GM18502 (cell line): ENCODE measurements at regions not wholly inside any gene's neighbourhood (a gene's known extent, or its start where the extent isn't known, plus 50 kb on each side); places are given as distances from the start of the nearest gene placed in this dataset.
"Not testable (repeated sequence)": the region's sequence is repeated elsewhere in the genome, so short reads cannot be mapped to it uniquely, and the experiment has no call there.

ENCODE experiments used
- ATAC-seq: cut with Tn5 transposase; IDR thresholded peaks from one replicate; pipeline ENCODE4 v1.9.1; 2021; ENCODE audit warnings: mild to moderate bottlenecking; ENCODE audit not compliant: unreplicated experiment, poor library complexity

DNA sequence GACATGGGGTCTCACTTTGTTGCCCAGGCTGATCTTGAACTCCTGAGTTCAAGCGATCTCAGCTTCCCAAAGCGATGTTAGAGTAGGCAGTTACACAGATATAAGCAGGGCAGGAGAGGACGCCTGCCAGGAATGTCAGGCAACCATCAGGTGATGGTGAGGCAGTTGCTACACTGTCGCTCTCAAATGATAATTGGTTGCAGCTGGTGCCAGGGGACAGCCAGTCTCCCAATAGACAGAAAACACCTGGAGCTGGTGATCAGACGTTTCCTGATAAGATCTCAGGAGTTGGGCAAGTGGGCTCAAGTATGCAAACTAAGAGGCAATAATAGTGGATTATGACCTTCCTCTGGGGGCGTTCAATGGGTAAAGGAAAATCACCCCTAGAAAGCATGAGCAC is 163.1 kb upstream of the RGPD4 start:
- no peak for ATAC-seq

DNA sequence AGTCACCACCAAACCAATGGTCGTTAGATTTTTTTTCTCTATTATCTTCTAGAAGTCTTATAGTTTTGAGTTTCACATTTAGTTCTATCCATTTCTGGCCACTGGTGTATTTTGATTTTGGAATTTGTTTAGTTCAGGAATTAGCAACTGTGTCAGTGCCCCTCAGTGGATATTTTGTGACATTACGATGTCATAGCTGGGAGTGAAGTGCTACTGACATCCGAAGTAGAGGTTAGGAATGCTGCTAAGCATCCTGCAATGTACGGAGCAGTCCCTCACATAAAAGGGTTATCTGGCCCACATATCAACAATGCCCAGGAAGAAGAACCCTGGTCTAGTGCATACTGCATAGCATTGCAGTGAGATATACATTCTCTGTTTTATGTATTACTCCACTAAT is 157.4 kb upstream of the RGPD4 start:
- no peak for ATAC-seq

DNA sequence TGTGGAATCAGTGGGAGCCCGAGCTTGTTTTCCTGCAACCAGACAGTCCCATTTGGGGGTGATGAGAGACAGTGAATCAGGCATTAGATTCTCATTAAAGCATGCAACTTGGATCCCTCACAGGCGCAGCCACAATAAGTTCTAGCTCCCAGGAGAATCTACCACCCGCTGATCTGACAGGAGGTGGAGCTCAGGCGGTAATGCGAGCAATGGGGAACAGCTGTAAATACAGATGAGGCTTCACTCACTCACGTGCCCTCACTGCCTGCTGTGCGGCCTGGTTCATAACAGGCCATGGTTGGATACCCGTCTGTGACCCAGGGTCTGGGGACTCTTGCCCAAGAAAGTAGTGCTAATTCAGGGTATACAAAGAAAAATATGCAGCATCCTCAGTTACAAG is 144.8 kb upstream of the RGPD4 start:
- ATAC-seq: no peak

DNA sequence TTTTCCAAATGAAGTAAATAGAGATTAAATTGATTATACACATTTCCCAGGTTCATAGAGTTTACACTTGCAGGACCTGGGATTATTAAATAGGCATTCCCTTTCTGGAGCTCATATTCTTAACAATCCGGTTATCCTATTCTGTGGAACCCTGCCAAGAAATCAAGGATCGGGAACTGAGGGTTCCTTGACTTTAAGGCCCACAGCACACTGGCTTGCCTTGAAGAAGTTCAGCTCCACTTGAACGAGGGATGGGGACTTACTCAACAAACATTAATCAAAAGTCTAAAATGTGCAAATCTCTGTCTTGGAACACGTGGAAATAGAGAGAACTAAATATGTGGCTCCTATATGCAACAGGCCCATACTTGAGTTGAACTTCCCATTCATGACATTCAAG is 142.3 kb upstream of the RGPD4 start:
- no peak for ATAC-seq

DNA sequence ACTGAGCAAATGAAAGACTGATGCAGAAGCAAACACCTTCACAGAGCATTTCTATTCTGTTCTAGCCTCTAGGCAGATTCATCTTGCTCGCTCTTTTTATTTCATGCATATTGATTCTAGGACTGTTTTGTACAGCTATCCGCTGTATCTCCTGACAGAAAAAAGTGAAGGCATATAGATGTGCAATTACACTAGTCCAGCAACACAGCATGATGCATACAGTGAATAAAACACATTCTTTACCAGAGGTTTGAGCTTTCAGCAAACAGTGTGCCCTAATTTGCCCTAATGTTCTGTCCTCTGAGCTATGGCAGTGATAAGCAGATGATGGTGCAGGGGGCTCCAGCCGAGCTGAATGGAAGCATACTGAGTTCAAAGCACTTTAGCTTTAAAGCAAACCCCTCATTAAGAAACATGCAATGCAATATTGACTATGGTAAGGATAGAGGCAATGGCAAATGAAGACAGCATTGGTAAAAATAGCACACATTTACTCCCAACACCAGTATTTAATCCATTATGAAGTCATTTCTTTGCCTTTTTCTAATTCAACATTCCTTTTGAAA is 141.2 kb upstream of the RGPD4 start:
- ATAC-seq: no peak

DNA sequence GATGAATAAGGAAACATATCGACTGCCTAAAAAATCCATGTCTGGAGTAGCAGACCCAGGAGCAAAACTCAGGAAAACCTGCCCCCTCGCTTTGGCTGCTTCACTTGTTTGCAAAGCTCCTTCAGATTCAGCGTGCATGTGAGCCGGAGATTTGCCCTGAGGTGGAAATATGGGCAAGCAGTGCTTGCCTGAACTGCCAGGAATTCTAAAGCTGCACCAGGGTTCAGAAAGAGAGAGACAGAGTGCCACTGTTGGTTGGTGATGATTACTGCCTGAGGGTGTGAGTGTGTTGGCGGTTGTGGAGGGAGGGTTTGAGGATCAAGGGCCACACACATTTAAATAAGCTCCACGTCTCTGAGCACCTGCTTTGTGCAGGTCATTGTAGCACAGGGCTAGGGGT is 139.6 kb upstream of the RGPD4 start:
- ATAC-seq: no peak

DNA sequence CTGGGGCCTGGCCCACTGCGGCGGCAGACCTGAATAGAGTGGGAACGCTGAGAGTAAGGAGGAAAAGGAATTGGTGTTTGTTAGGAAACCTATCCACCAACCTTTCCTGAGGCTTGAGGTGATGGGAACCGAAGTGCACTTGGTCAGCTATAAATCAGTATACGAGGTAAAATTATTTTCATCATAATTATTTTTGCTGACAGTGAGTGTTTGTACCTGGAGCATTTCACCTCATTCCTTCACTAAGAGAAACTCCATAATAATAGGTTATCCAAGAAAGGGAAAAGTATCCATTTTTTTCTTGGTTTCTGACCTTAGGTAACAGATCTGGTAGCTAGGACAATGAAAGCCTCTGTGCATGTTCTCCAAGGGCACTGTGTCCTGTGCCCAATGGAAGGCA is 138.6 kb upstream of the RGPD4 start:
- ATAC-seq: no peak

DNA sequence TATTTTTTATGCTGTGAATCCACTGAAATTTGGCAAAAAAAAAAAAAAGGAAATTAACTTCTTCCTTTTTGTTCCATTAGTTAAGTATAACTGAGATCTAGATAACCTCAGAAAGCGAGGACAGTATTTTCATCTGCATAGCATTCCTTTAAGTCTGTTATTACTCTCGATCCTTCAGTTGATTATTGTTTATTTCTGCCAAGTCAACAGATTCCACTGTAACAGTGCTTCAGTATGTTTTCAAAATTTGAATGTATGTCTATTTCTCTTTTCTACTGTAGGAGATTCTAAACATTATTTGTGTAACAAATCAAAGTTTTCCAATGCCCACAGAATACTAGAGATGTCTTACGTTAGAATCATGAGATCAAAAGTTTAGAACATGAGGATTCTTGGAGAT is 133.1 kb upstream of the RGPD4 start:
- ATAC-seq: no peak

DNA sequence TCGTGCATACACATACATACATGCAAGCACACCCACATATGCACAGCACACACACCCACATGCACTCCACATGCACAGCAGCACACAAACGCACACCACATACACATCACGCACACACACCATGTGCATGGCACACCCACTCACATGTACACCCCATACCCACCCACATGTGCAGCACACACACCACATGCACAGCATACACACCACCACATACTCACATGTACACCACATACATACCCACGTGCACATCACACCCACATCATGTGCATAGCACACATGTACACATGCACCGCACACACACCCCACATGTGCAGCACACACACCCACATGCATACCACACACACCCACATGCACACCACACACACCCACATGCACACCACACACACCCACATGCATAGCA is 132.0 kb upstream of the RGPD4 start:
- ATAC-seq: no peak

DNA sequence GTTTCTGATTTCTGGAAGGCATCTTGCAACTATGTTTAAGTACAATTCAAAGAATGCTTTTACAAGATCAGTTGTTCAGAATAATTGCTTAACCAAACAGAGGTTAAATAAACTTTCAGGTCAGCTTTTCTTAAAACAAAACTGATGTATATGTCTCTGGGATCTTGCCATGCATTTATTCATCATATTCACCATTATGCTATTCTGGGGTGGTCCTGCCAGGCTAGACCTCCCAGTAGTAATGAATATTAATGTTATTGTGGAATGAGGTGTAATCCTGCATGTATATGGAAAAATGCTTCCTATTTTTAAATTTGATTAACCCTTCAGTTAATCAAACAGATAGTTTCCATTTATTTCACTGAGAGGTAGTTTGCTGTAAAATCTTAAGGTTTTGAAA is 129.3 kb upstream of the RGPD4 start:
- no peak for ATAC-seq

DNA sequence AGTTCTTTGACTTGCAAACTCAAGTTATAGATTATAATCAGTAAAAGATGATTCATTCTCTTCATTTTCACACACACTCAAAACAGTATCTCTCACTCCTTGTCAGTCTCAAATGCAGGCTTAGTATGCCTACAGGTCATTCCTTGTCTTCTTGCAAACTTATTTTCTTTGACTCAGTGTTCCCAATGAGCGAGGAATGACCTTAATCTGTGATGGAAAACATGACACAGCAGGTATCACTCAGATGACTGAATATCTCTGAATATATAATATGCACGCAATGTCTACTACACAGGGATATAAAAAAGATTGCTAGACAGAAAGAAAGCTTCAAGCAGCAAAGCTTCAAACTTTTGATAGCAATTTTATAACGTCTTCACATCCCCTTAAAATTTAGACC is 127.8 kb upstream of the RGPD4 start:
- no peak for ATAC-seq

DNA sequence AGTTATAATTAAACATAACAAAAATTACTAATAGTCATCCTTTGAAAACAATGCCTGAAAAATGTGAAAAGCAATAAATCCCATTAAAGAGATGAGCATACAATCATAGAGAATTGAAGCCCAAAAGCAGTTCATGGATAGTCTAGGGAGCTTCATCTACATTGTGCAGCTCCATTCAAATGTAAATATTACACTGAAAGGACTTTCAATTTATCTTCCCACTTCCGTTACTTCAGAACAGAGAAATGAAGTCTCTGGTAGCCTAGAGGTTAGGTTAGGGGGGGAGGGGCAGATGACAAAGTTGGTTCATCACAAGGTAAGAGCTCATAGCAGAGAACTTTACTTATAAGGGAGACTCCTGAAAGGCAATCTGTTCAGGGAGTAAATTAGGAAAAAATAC is 126.6 kb upstream of the RGPD4 start:
- no peak for ATAC-seq

DNA sequence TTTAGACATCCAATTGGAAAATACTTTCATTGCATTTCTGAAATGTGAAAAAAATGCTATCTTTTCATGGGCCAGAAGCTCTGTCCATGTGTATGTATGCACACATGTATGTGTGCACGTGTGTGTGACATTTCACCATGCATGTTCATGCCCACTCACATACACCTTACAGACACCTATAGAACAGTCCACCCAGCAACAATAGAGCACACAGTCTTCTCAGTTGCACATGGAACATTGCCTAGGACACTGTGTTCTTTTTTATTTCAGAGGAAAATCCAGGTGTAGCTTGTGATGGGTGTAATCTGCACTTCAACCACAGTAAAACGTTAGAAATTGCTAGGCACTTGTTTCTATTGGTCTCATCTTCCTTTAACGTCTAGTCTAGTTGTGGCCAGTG is 114.8 kb upstream of the RGPD4 start:
- ATAC-seq: no peak

DNA sequence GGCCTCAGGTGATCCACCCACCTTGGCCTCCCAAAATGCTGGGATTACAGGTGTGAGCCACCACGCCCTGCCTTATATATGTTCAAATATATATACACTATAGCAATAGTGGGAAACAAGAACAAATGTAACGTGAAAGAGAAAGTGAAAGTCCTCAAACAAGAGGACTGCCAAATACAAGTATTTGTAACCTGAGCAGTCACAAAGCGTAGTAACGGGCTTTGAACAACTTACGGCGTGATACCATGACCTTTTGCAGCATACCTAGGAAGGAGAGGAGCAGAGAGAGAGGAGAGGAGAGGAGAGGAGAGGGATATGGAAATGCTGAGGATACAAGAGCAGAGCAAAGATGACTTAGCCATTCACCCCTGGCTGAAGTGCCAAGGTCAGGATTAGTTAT is 113.8 kb upstream of the RGPD4 start:
- peak; percentile 80 for ATAC-seq

DNA sequence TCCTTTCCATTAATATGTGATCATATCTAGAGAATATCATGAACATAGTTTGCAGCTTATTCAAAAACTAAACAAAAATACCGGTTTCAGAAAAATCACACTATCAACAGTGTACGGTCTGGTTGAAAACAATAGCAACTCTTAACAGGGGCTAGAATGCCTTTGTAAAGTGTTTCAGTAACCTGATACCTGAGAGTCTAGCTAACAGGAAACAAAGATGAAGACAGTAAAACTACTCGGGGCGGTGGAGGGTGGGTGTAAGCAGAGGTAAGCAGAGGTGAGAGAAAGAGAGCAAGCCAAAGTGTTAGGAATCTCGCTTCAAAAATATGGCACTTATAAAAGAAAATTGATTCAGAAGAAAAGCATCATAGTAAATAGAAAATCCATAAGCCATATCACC is 109.0 kb upstream of the RGPD4 start:
- ATAC-seq: no peak

DNA sequence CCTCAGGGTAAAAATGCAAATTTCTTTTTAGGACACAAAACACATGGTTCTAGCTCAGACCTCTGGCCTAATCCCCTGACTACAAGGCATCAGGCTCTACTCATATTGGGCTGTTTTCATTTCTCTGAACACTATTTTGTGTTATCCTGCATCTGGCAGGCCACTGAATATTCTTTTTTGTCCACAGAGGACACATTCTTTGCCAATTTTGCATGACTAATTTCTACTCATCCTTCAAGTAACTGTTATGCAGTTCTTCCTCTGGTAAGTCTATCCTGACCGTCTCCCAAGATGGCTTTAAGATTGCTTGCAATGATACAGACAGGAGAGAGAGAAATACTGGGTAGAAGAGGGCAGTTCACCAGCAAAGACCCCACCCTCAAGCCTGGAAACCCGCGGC is 107.6 kb upstream of the RGPD4 start:
- no peak for ATAC-seq

DNA sequence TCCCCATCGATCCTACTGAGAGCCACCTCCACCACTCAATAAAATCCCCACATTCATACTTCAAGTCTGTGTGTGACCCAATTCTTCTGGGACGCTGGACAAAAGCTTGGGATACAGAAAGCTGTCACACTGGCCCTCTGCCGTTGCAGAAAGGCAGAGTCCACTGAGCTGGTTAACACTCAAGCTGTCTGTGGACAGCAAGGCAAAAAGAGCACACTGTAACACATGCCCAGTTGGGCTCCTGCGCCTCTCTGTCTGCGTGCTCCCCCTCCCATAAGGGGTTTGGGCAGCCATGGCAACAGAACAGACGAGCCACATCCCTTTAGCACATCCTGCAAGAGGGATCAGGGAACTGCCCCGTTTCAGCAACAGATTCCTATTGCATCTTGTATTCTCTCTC is 106.9 kb upstream of the RGPD4 start:
- no peak for ATAC-seq

DNA sequence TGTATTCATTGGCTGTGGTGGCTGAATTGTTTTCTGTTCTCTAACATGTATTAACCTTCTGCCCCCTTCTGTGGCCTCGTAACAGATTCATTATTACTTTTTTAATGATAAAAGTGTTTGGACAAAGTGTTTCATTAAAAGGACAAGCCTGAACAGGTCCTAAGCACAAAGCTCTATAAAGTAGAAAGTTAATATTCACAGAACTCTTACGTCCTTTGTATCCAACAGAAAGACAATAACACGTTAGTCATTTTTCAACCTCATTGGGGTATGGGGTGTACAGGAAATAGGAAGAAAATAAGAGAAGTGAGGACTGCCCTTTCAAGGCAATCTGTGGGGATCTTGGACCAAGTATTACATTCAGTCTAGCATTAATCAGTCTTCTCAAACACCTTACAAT is 105.5 kb upstream of the RGPD4 start:
- no peak for ATAC-seq

DNA sequence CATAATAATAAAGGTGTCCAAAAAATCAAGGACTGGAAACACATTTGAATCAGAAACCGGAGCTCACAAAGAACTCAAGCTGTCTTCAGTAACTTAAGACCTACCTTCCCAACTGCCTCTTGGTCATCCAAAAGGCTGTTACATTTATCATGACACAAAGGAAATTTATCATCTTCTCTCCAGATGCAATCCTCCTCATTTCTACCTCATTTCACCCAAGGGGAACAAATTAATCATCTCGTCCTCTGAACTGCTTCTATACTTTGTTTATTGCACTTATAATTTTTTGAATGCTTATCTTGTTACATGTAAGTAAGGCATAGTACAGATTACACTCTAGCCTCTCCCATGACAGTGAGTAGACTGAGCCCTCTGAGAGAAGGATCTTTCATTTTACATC is 105.1 kb upstream of the RGPD4 start:
- ATAC-seq: no peak

DNA sequence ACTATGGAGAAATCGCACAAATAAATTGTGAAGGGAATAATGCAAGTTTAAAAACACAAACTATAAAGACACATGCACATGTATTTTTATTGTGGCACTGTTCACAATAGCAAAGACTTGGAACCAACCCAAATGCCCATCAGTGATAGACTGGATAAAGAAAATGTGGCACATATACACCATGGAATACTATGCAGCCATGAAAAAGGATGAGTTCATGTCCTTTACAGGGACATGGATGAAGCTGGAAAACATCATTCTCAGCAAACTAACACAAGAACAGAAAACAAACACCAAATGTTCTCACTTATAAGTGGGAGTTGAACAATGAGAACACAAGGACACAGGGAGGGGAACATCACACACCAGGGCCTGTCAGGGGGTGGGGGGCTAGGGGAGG is 100.9 kb upstream of the RGPD4 start:
- not testable (repeated sequence) for ATAC-seq

DNA sequence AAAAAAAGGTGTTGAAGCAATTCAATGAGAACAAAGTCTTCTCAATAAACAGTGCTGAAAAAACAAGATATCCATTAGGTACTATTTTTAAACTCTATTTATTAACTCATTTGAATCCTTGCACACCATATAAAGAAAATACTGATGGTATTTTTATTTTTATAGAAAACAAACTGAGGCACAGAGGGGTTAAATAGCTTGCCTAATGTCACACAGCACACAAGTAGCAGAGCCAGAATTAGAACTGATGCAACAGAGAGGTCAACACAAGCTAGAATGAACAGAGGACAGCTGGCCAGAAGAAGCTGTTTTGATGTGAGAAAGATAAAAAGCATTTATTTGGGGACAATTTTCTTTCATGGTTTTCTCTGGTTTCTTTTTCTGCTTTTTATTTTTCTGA is 99.4 kb upstream of the RGPD4 start:
- ATAC-seq: no peak

DNA sequence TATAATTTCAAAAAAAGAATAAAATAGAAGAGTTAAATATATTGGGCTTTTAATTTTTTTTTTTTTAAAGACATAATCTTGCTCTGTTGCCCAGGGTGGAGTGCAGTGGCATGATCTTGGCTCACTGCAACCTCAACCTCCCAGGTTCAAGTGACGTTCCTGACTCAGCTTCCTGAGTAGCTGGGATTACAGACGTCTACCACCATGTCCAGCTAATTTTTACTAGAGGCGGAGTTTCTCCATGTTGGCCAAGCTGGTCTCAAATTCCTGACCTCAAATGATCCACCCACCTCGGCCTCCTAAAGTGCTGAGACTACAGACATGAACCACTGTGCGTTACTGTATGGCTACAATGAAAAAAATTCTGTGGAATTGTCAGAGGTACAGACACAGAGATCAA is 98.1 kb upstream of the RGPD4 start:
- ATAC-seq: no peak

DNA sequence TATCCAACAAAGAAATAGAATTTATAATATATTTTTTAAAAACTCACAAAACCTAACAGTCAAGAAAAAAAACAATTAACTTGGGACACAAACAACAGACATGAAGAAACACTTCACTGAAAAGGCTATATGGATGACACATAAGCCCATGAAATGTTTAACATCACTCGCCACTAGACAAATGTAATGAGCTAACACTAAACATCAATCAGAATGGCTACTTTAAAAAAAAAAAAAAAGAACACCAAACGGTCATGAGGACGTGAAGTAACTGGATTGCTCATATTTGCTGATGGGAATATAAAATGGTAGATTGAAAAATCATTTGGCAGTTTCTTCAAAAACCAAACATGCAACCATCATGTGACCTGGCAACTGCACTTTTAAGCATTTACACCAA is 97.3 kb upstream of the RGPD4 start:
- no peak for ATAC-seq
